Body of pancreas (tissue), 4 donors: ENCODE measurements at regions not wholly inside any gene's neighbourhood (a gene's known extent, or its start where the extent isn't known, plus 50 kb on each side); places are given as distances from the start of the nearest gene placed in this dataset.

Source experiments
- POLR2A ChIP-seq, 3 donors: fragments of 450-650 bp; IDR thresholded peaks; one replicate each; pipeline ENCODE4 v1.6.1; 2016; ENCODE audit warnings: antibody characterized with exemption in 3 of 3, mild to moderate bottlenecking in 2 of 3
- TF ChIP-seq, protein P1 (sequence below), 7 experiments: fragments of 450-650 bp in 4 of 7; fragments of 200-600 bp in 3 of 7; sonication (generic) in 3 of 7; IDR thresholded peaks; one replicate each; pipeline ENCODE4 v1.5.1; 2016 to 2019; ENCODE audit warnings: antibody characterized with exemption in 7 of 7

DNA sequence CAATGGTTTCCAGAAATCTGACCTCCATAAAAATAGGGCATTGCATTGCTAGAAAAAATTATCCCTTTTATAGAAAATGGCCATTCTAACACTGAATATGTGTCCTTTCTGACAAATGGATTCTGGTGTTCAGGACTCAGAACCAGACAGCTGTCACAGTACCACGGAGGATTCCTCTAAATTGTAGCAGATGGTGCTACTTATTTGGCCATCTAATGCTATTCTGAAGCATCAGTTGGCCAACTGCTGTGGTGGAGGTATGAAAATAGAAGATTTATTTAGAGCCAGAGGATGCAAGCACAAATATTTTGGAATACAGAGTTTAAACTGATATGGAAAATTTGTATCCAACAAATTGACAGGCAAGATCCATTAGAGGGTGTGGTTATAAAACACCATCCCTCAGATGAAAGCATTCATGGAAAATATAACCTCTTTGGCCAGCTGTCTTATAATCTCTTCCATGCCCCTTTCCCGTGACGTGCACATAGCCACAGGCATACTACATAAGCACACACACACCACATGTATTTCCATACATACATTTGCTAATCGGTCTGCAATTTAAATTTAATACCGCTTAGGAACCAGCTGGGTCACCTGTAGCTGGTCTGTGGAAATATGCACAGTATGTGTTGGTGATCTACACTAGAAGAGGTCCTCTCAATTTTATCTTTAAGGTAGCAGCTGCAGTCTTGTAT, 302.7 kb upstream of the KCNMB2 start:
- TF ChIP-seq, protein P1, sequence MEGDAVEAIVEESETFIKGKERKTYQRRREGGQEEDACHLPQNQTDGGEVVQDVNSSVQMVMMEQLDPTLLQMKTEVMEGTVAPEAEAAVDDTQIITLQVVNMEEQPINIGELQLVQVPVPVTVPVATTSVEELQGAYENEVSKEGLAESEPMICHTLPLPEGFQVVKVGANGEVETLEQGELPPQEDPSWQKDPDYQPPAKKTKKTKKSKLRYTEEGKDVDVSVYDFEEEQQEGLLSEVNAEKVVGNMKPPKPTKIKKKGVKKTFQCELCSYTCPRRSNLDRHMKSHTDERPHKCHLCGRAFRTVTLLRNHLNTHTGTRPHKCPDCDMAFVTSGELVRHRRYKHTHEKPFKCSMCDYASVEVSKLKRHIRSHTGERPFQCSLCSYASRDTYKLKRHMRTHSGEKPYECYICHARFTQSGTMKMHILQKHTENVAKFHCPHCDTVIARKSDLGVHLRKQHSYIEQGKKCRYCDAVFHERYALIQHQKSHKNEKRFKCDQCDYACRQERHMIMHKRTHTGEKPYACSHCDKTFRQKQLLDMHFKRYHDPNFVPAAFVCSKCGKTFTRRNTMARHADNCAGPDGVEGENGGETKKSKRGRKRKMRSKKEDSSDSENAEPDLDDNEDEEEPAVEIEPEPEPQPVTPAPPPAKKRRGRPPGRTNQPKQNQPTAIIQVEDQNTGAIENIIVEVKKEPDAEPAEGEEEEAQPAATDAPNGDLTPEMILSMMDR (IDR thresholded peaks at IDR 0.05): no peak
- TF ChIP-seq POLR2A (IDR thresholded peaks at IDR 0.05): no peak
